ENCODE measurements at regions not wholly inside any gene's neighbourhood (a gene's known extent, or its start where the extent isn't known, plus 50 kb on each side); places are given as distances from the start of the nearest gene placed in this dataset.

DNA sequence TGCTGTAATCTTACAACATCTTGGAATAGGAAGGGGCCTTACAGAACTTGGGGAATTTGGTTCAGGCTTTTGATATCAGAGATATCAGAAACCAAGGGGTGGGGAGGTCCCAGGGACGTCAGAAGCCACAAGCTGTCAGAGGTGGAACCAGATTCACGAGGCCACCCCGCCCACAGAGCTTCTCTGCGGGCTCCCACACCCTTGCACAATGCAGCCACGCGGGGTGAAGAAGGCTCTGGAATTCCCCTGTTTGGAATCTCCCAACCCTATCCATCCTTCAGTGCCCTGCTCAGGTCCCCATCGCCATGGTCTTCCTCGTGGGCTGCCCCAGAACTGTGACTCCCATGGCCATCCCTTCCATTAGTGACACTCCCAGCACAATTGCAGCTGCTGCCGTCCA lies 247.1 kb upstream of the SHH start:
- no peak for TF ChIP-seq CTCF (IDR thresholded peaks at IDR 0.05)
- no peak for TF ChIP-seq POLR2A (IDR thresholded peaks at IDR 0.05)

Measured in thyroid gland (tissue), 4 donors.